Natural killer cell treated with Interleukin-12 subunit alpha and Interleukin-12 subunit beta and Interleukin-15 and Interleukin-18, amount 100 ng/mL, for 72 hours (primary cell): ENCODE measurements at regions not wholly inside any gene's neighbourhood (a gene's known extent, or its start where the extent isn't known, plus 50 kb on each side); places are given as distances from the start of the nearest gene placed in this dataset.
"Not testable (repeated sequence)": the region's sequence is repeated elsewhere in the genome, so short reads cannot be mapped to it uniquely, and the experiment has no call there.

Experiments used
- ATAC-seq, 2 donors: fragments of 150-1000 bp; cut with Tn5 transposase in 1 of 2; sonication (Bioruptor Pico), chemical (Tn5 transposase) in 1 of 2; 2 replicates each; pipeline ENCODE4 v1.10.0; 2021
- DNase-seq: peaks from one replicate; pipeline ENCODE4 v3.0.0; 2022; ENCODE audit warnings: low spot score
- H3K27ac Mint-ChIP-seq, 2 donors: 1 replicate in 1 of 2; 2 replicates in 1 of 2; pipeline ENCODE4 v1.8.0; 2022; ENCODE audit warnings: mixed read lengths in 2 of 2, mild to moderate bottlenecking in 1 of 2, moderate library complexity in 1 of 2
- H3K27me3 Mint-ChIP-seq, 2 donors: 1 replicate in 1 of 2; 2 replicates in 1 of 2; pipeline ENCODE4 v1.8.0; 2022; ENCODE audit warnings: mixed read lengths in 2 of 2
- H3K36me3 Mint-ChIP-seq: one replicate; pipeline ENCODE4 v1.8.0; 2022; ENCODE audit warnings: mixed read lengths
- H3K4me1 Mint-ChIP-seq, 2 donors: 1 replicate in 1 of 2; 2 replicates in 1 of 2; pipeline ENCODE4 v1.8.0; 2022; ENCODE audit warnings: low read depth in 2 of 2, mixed read lengths in 2 of 2, mild to moderate bottlenecking in 1 of 2
- H3K4me3 Mint-ChIP-seq: one replicate; pipeline ENCODE4 v1.8.0; 2022; ENCODE audit warnings: mixed read lengths
- H3K9me3 Mint-ChIP-seq: 2 replicates; pipeline ENCODE4 v1.8.0; 2022; ENCODE audit warnings: mixed read lengths

- peaks cover 0 to 8% of the 10 kb centered on the region in 2 donors for H3K27me3 Mint-ChIP-seq
- H3K27ac Mint-ChIP-seq, result no peak overlapping the region
- ATAC-seq, result peak in 1 of 2 donors; percentile 24
Measured at GRCh38 chr10:31687663-31688482, 240.8 kb downstream of the ARHGAP12 start.

DNA sequence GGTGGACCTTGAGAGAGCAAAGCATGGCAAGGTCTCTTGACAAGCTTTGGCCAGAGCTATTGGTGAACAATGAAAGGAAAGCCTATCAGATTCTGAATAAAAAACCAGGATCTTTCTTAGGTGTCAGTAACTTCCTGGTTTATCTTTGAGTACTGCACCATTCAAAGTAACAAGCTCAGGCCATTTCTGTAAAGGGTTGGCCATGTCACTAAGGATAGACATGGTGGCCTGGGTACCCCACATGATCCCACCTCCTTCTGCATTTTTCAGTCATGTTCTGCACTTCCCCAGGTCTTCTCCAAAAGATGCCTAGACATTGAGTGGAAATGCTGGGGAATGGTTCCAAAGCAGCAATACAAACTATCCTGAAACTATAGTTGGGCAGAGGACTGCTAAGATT, 242.0 kb downstream of the ARHGAP12 start:
- DNase-seq (no peak), ATAC-seq (peak in 1 of 2 donors; percentile 52)
- Mint-ChIP-seq H3K9me3 (peaks cover 21% of the 10 kb centered on the region), H3K27me3 (peaks cover 0 to 8% of the 10 kb centered on the region in 2 donors), H3K4me3 (no peak overlapping the region), H3K4me1 (no peaks in the 10 kb centered on the region), H3K27ac (no peak overlapping the region), H3K36me3 (peaks cover 8% of the 10 kb centered on the region)

More at GRCh38 chr10:31687663-31688482, 240.8 kb downstream of the ARHGAP12 start:
- Mint-ChIP-seq H3K9me3 (peaks cover 19% of the 10 kb centered on the region), H3K4me3 (no peak overlapping the region), H3K4me1 (no peaks in the 10 kb centered on the region), H3K36me3 (peaks cover 8% of the 10 kb centered on the region)
- no peak for DNase-seq

DNA sequence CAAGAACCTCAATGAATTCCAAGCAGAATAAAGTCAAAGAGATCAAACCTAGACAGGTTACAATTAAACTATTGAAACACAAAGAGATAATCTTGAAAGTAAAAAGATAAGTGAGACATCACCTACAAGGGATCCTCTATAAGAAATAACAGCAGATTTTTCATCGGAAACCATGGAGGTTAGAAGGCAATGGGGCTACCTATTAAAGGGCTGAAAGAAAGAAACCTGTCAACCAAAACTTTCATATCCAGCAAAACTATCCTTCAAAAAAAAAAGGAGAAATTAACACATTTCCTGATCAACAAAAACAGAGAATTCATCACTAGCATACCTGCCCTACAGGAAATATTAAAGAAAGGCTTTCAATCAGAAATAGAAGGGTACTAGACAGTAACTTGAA, 244.9 kb downstream of the ARHGAP12 start:
- DNase-seq (no peak), ATAC-seq (no peak)
- H3K27ac Mint-ChIP-seq, result no peak overlapping the region
- peaks cover 21% of the 10 kb centered on the region for H3K9me3 Mint-ChIP-seq
- H3K36me3 Mint-ChIP-seq, result peaks cover 8% of the 10 kb centered on the region
- H3K4me1 Mint-ChIP-seq, result no peaks in the 10 kb centered on the region
- peaks cover 6 to 8% of the 10 kb centered on the region in 2 donors for H3K27me3 Mint-ChIP-seq
- H3K4me3 Mint-ChIP-seq, result no peak overlapping the region

DNA sequence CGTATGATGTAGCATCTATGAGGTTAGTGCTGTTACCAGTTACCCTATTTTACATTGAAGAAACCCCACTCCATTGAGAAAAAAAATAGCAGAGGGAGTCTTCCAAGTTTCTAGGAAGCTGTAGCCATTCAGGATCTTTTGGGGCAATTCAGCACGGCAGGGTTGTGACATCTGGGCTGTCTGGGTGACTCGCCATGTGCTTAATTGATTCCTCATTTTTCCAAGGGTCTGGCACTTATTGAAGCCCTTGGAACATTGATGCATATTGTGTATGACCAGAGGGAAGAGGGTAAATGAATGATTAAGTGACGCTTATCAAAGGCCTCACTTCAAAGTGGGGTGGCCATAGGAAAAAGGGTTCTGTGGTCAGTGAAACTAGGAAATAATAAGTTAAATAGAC, 248.7 kb downstream of the ARHGAP12 start:
- Mint-ChIP-seq H3K36me3 (peaks cover 8% of the 10 kb centered on the region), H3K4me3 (no peak overlapping the region), H3K4me1 (no peaks in the 10 kb centered on the region), H3K27me3 (peaks cover 3 to 6% of the 10 kb centered on the region in 2 donors), H3K27ac (no peak overlapping the region), H3K9me3 (peaks cover 12% of the 10 kb centered on the region)
- no peak for DNase-seq
- no peak for ATAC-seq

GRCh38 chr10:31678575-31679516, 249.8 kb downstream of the ARHGAP12 start:
- H3K27ac Mint-ChIP-seq, result no peak overlapping the region
- ATAC-seq (no peak), DNase-seq (no peak)
- no peaks in the 10 kb centered on the region for H3K4me1 Mint-ChIP-seq
- H3K9me3 Mint-ChIP-seq, result peaks cover 9% of the 10 kb centered on the region
- H3K4me3 Mint-ChIP-seq, result no peak overlapping the region
- peaks cover 8% of the 10 kb centered on the region for H3K36me3 Mint-ChIP-seq
- H3K27me3 Mint-ChIP-seq, result peaks cover 3 to 6% of the 10 kb centered on the region in 2 donors

- Mint-ChIP-seq H3K36me3 (peaks cover under 1% of the 10 kb centered on the region), H3K9me3 (peaks cover 4% of the 10 kb centered on the region), H3K27me3 (peaks cover 0 to 6% of the 10 kb centered on the region in 2 donors), H3K4me3 (no peak overlapping the region), H3K27ac (no peak overlapping the region), H3K4me1 (no peaks in the 10 kb centered on the region)
- no peak for ATAC-seq
- no peak for DNase-seq
Measured at GRCh38 chr10:31678139-31678536, 250.5 kb downstream of the ARHGAP12 start.

- Mint-ChIP-seq H3K4me1 (no peaks in the 10 kb centered on the region), H3K36me3 (no peaks in the 10 kb centered on the region), H3K4me3 (no peak overlapping the region), H3K9me3 (no peaks in the 10 kb centered on the region), H3K27me3 (peaks cover 0 to 7% of the 10 kb centered on the region in 2 donors), H3K27ac (no peak overlapping the region)
- DNase-seq (no peak), ATAC-seq (peak; percentile 4 to 20)
Measured at GRCh38 chr10:31677195-31678138, 251.2 kb downstream of the ARHGAP12 start.

DNA sequence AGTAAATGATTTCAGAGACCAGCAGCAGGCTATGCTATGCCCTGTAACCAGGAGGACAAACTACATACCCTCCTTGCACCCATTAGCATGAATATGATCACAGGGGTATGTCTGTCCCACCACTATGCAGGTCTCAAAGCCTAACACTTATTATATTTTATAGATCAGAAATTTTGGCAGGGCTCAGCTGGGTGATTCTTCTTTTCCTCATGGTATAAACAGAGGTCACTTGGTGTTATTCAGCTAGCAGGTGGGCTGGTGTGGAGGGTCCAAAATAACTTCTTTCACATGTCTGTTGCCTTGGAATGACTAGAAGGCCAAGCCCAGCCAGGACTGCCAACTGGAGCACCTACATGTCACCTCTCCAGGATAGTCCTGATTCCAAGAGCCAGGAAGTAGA, 252.9 kb downstream of the ARHGAP12 start:
- Mint-ChIP-seq H3K9me3 (no peaks in the 10 kb centered on the region), H3K27ac (no peak overlapping the region), H3K4me1 (no peaks in the 10 kb centered on the region), H3K27me3 (peaks cover 5 to 20% of the 10 kb centered on the region in 2 donors), H3K4me3 (no peak overlapping the region), H3K36me3 (peaks cover 6% of the 10 kb centered on the region)
- no peak for ATAC-seq
- no peak for DNase-seq

GRCh38 chr10:31669357-31669756, 259.3 kb downstream of the ARHGAP12 start:
- no peaks in the 10 kb centered on the region for H3K9me3 Mint-ChIP-seq
- DNase-seq (no peak), ATAC-seq (no peak)
- H3K4me1 Mint-ChIP-seq, result no peaks in the 10 kb centered on the region
- H3K4me3 Mint-ChIP-seq, result no peak overlapping the region
- peaks cover 9 to 15% of the 10 kb centered on the region in 2 donors for H3K27me3 Mint-ChIP-seq
- H3K36me3 Mint-ChIP-seq, result peaks cover 6% of the 10 kb centered on the region
- no peak overlapping the region for H3K27ac Mint-ChIP-seq

GRCh38 chr10:31668326-31668725, 260.3 kb downstream of the ARHGAP12 start:
- ATAC-seq, result peak in 1 of 2 donors; percentile 44
- H3K27ac Mint-ChIP-seq, result no peak overlapping the region

DNA sequence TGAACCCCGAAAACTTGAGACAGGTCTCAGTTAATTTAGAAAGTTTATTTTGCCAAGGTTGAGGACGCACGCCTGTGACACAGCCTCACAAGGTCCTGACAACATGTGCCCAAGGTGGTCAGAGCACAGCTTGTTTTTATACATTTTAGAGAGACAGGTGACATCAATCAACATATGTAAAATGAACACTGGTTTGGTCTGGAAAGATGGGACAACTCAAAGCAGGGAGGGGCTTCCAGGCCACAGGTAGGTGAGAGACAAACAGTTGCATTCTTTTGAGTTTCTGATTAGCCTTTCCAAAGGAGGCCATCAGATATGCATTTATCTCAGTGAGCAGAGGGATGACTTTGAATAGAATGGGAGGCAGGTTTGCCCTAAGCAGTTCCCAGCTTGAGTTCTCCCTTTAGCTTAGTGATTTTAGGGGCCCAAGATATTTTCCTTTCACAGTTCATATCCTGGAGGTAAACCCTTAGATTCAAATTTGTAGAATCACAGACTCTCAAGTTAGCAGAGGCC, 262.8 kb downstream of the ARHGAP12 start:
- ATAC-seq, H3K27me3 Mint-ChIP-seq, H3K4me1 Mint-ChIP-seq, DNase-seq, H3K9me3 Mint-ChIP-seq, H3K4me3 Mint-ChIP-seq, H3K27ac Mint-ChIP-seq, H3K36me3 Mint-ChIP-seq: not testable (repeated sequence)

More at GRCh38 chr10:31668326-31668725, 260.3 kb downstream of the ARHGAP12 start:
- no peaks in the 10 kb centered on the region for H3K9me3 Mint-ChIP-seq
- H3K4me1 Mint-ChIP-seq, result no peaks in the 10 kb centered on the region
- no peak for DNase-seq
- H3K36me3 Mint-ChIP-seq, result peaks cover 6% of the 10 kb centered on the region
- peaks cover 9 to 15% of the 10 kb centered on the region in 2 donors for H3K27me3 Mint-ChIP-seq
- H3K4me3 Mint-ChIP-seq, result no peak overlapping the region

GRCh38 chr10:31664803-31665202, 263.8 kb downstream of the ARHGAP12 start:
- peaks cover 0 to 3% of the 10 kb centered on the region in 2 donors for H3K27me3 Mint-ChIP-seq
- no peak overlapping the region for H3K27ac Mint-ChIP-seq
- no peaks in the 10 kb centered on the region for H3K9me3 Mint-ChIP-seq
- H3K4me3 Mint-ChIP-seq, result no peak overlapping the region
- H3K4me1 Mint-ChIP-seq, result no peaks in the 10 kb centered on the region
- ATAC-seq (no peak), DNase-seq (no peak)
- no peaks in the 10 kb centered on the region for H3K36me3 Mint-ChIP-seq

- H3K9me3 Mint-ChIP-seq, H3K36me3 Mint-ChIP-seq, ATAC-seq, H3K4me1 Mint-ChIP-seq, H3K4me3 Mint-ChIP-seq, H3K27me3 Mint-ChIP-seq, H3K27ac Mint-ChIP-seq, DNase-seq: not testable (repeated sequence)
Measured at GRCh38 chr10:31664071-31664470, 264.6 kb downstream of the ARHGAP12 start.
